ENCODE measurements at regions not wholly inside any gene's neighbourhood (a gene's known extent, or its start where the extent isn't known, plus 50 kb on each side); places are given as distances from the start of the nearest gene placed in this dataset.

GRCh38 chr4:114081783-114082182 lies 102.3 kb upstream of the ARSJ start:
- Histone ChIP-seq H3K4me1 (no peaks in the 10 kb centered on the region), H3K79me2 (ENCODE audit: low read depth) (no peaks in the 10 kb centered on the region), H3K9ac (no peak overlapping the region), H3K36me3 (no peaks in the 10 kb centered on the region), H2AFZ (replicated peaks) (peak overlapping the region; percentile 50), H3K27me3 (no peaks in the 10 kb centered on the region), H3K27ac (no peak overlapping the region), H3K4me2 (no peak overlapping the region), H3K4me3 (no peak overlapping the region), H3F3A (ENCODE audit: low read depth) (no peaks in the 10 kb centered on the region), H4K20me1 (ENCODE audit: low read depth) (no peaks in the 10 kb centered on the region), H3K9me3 (ENCODE audit: low read depth) (no peaks in the 10 kb centered on the region)
- H3K36me3 Mint-ChIP-seq, result no peaks in the 10 kb centered on the region
- H3K4me3 Mint-ChIP-seq, result no peak overlapping the region
- no peak overlapping the region for H3K27ac Mint-ChIP-seq
- TF ChIP-seq CTCF (IDR thresholded peaks at IDR 0.05) (no peak), EZH2 (IDR thresholded peaks at IDR 0.05) (no peak), EZH2phosphoT487 (IDR thresholded peaks at IDR 0.05) (no peak)
- H3K9me3 Mint-ChIP-seq, result no peaks in the 10 kb centered on the region
- H3K27me3 Mint-ChIP-seq (ENCODE audit: insufficient read depth, low read depth), result no peaks in the 10 kb centered on the region
- H3K4me1 Mint-ChIP-seq, result no peaks in the 10 kb centered on the region
- no peak for DNase-seq (ENCODE audit: low spot score)

GRCh38 chr4:114082348-114082747 lies 102.9 kb upstream of the ARSJ start:
- Mint-ChIP-seq H3K27ac (no peak overlapping the region), H3K36me3 (no peaks in the 10 kb centered on the region), H3K9me3 (no peaks in the 10 kb centered on the region), H3K4me1 (no peaks in the 10 kb centered on the region), H3K4me3 (no peak overlapping the region), H3K27me3 (ENCODE audit: insufficient read depth, low read depth) (no peaks in the 10 kb centered on the region)
- Histone ChIP-seq H4K20me1 (ENCODE audit: low read depth) (no peaks in the 10 kb centered on the region), H3K27me3 (no peaks in the 10 kb centered on the region), H3F3A (ENCODE audit: low read depth) (no peaks in the 10 kb centered on the region), H3K4me3 (no peak overlapping the region), H3K79me2 (ENCODE audit: low read depth) (no peaks in the 10 kb centered on the region), H3K27ac (no peak overlapping the region), H3K36me3 (no peaks in the 10 kb centered on the region), H3K4me2 (no peak overlapping the region), H3K9me3 (ENCODE audit: low read depth) (no peaks in the 10 kb centered on the region), H3K9ac (no peak overlapping the region), H2AFZ (replicated peaks) (no peak overlapping the region), H3K4me1 (no peaks in the 10 kb centered on the region)
- TF ChIP-seq EZH2 (IDR thresholded peaks at IDR 0.05), result no peak
- TF ChIP-seq CTCF (IDR thresholded peaks at IDR 0.05), result no peak
- no peak for TF ChIP-seq EZH2phosphoT487 (IDR thresholded peaks at IDR 0.05)
- no peak for DNase-seq (ENCODE audit: low spot score)

GRCh38 chr4:114085611-114086345 lies 106.3 kb upstream of the ARSJ start:
- no peaks in the 10 kb centered on the region for H3K36me3 Mint-ChIP-seq
- H3K27ac Mint-ChIP-seq, result no peak overlapping the region
- Histone ChIP-seq H3K27me3 (no peaks in the 10 kb centered on the region), H3K4me2 (no peak overlapping the region), H4K20me1 (ENCODE audit: low read depth) (no peaks in the 10 kb centered on the region), H3K27ac (no peak overlapping the region), H3K36me3 (no peaks in the 10 kb centered on the region), H2AFZ (replicated peaks) (no peak overlapping the region), H3K79me2 (ENCODE audit: low read depth) (no peaks in the 10 kb centered on the region), H3K9ac (no peak overlapping the region), H3K9me3 (ENCODE audit: low read depth) (no peaks in the 10 kb centered on the region), H3F3A (ENCODE audit: low read depth) (no peaks in the 10 kb centered on the region), H3K4me1 (no peaks in the 10 kb centered on the region), H3K4me3 (no peak overlapping the region)
- H3K4me3 Mint-ChIP-seq, result no peak overlapping the region
- no peak for TF ChIP-seq EZH2 (IDR thresholded peaks at IDR 0.05)
- TF ChIP-seq CTCF (IDR thresholded peaks at IDR 0.05), result no peak
- no peak for TF ChIP-seq EZH2phosphoT487 (IDR thresholded peaks at IDR 0.05)
- H3K4me1 Mint-ChIP-seq, result no peaks in the 10 kb centered on the region
- no peaks in the 10 kb centered on the region for H3K27me3 Mint-ChIP-seq (ENCODE audit: insufficient read depth, low read depth)
- H3K9me3 Mint-ChIP-seq, result no peaks in the 10 kb centered on the region
- no peak for DNase-seq (ENCODE audit: low spot score)
